ENCODE measurements at regions not wholly inside any gene's neighbourhood (a gene's known extent, or its start where the extent isn't known, plus 50 kb on each side); places are given as distances from the start of the nearest gene placed in this dataset.
"Not testable (repeated sequence)": the region's sequence is repeated elsewhere in the genome, so short reads cannot be mapped to it uniquely, and the experiment has no call there.

DNA sequence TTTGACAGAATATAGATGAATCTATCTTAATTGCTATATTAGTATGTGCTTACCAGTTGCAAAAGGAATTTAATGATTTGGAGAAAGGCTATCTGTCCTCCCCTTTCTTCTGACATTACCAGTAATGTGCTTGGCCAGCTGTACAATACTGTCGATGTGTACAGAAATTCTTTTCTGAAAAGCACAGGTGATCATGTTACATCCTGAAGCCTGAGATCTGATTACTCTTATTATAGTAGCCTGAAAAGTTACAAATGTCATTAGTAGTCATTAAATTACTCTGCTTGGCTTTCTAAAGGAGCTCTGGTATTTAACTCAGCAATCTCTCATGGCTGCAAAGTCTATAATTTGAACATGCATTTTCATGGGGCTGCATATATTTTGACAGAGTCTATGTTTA, 209.8 kb downstream of the PTPRC start:
- DNase-seq (ENCODE audit: low spot score in 2 of 2) (no peak), ATAC-seq (no peak)
- Mint-ChIP-seq H3K27ac (no peak overlapping the region), H3K36me3 (no peaks in the 10 kb centered on the region), H3K9me3 (no peaks in the 10 kb centered on the region), H3K4me3 (no peak overlapping the region), H3K4me1 (no peaks in the 10 kb centered on the region)

DNA sequence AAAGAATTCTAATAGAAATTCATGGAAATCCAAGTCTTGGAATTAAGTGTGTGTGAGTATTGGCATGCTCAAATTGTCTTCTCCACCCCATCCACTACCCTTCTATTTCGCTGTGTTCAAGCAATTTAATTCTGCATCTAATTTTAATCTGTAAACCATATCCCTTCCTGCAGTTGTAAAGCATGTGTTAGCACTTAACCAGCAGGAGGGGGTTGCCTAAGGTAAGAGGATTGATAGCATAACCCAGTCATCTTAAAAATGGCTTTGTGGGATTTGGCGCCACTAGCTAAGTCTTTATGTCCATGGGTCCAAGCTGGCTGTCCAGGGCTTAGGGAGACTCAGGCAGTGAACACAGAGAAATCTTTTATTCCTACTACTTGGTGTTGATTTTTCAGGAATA, 210.3 kb downstream of the PTPRC start:
- no peaks in the 10 kb centered on the region for H3K9me3 Mint-ChIP-seq
- no peak for ATAC-seq
- H3K4me3 Mint-ChIP-seq: no peak overlapping the region
- no peaks in the 10 kb centered on the region for H3K4me1 Mint-ChIP-seq
- no peak for DNase-seq (ENCODE audit: low spot score in 2 of 2)
- no peaks in the 10 kb centered on the region for H3K36me3 Mint-ChIP-seq
- H3K27ac Mint-ChIP-seq: no peak overlapping the region

GRCh38 chr1:198850196-198850595, 211.4 kb downstream of the PTPRC start:
- no peak for ATAC-seq
- Mint-ChIP-seq H3K4me1 (no peaks in the 10 kb centered on the region), H3K4me3 (no peak overlapping the region), H3K36me3 (no peaks in the 10 kb centered on the region), H3K27ac (no peak overlapping the region), H3K9me3 (no peaks in the 10 kb centered on the region)
- no peak for DNase-seq (ENCODE audit: low spot score in 2 of 2)

DNA sequence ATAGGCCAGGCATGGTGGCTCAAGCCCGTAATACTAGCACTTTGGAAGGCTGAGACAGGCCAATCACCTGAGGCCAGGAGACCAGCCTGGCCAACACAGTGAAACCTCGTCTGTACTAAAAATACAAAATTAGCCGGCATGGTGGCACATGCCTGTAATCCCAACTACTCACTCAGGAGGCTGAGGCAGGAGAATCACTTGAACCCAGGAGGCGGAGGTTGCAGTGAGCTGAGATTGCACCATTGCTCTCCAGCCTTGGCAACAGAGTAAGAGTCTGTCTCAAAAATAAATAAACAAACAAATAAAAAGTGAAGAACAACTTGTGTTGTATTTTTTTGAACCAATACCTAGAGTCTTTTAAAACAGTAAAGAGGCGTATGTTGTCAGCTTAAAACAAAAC, 212.1 kb downstream of the PTPRC start:
- not testable (repeated sequence) for H3K4me3 Mint-ChIP-seq, H3K27ac Mint-ChIP-seq

DNA sequence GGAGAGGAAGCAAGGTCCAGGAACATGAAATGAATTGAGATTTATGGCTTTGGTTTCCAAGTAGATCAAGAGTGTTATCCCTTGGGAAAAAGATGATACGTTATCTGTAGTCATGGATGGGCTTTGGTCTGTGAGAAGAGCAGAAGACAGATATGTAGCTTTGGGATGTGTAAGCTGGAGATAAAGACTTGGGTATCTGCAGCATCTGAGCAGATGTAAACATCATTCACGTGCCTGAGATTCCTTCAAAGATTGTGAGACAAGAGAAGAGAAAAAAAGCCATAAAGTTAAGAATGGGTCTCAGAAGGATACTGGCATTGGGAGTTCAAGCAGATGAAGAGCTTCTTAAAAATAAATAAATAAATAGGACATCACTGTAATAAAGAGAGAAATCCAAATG, 217.8 kb downstream of the PTPRC start:
- H3K27ac Mint-ChIP-seq: no peak overlapping the region
- no peaks in the 10 kb centered on the region for H3K36me3 Mint-ChIP-seq
- no peaks in the 10 kb centered on the region for H3K4me1 Mint-ChIP-seq
- H3K4me3 Mint-ChIP-seq: no peak overlapping the region
- DNase-seq (ENCODE audit: low spot score in 2 of 2): no peak
- ATAC-seq: no peak
- H3K9me3 Mint-ChIP-seq: no peaks in the 10 kb centered on the region

More for the DNA sequence above, 212.1 kb downstream of the PTPRC start:
- DNase-seq (ENCODE audit: low spot score in 2 of 2); H3K9me3 Mint-ChIP-seq; H3K4me1 Mint-ChIP-seq; ATAC-seq; H3K36me3 Mint-ChIP-seq: not testable (repeated sequence)

GRCh38 chr1:198858033-198858432, 219.2 kb downstream of the PTPRC start:
- H3K9me3 Mint-ChIP-seq: no peaks in the 10 kb centered on the region
- H3K4me3 Mint-ChIP-seq: no peak overlapping the region
- ATAC-seq (no peak), DNase-seq (ENCODE audit: low spot score in 2 of 2) (no peak)
- H3K4me1 Mint-ChIP-seq: no peaks in the 10 kb centered on the region
- H3K27ac Mint-ChIP-seq: no peak overlapping the region
- no peaks in the 10 kb centered on the region for H3K36me3 Mint-ChIP-seq

DNA sequence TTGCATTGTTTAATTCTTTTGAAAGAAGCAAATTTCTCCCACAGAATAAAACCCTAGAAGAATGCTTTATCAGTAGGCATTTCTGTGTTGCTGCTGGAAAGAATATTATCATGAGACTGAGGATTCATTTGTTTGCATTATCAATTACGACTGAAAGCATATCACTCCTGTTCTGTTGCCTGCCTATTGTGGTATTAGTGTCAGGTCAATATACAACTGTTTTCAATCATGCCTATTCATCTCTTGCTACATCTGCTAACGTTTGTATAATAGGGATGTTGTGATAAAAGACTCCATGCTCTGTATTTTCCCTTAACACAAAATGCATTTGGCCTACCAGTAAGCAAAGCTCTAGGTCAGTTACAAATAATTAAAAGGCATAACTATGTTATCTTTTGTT, 221.5 kb downstream of the PTPRC start:
- no peaks in the 10 kb centered on the region for H3K4me1 Mint-ChIP-seq
- ATAC-seq: no peak
- no peaks in the 10 kb centered on the region for H3K36me3 Mint-ChIP-seq
- no peak overlapping the region for H3K27ac Mint-ChIP-seq
- H3K4me3 Mint-ChIP-seq: no peak overlapping the region
- H3K9me3 Mint-ChIP-seq: no peaks in the 10 kb centered on the region
- no peak for DNase-seq (ENCODE audit: low spot score in 2 of 2)

- DNase-seq (ENCODE audit: low spot score in 2 of 2) (no peak), ATAC-seq (no peak)
- Mint-ChIP-seq H3K9me3 (no peaks in the 10 kb centered on the region), H3K4me1 (no peaks in the 10 kb centered on the region), H3K27ac (no peak overlapping the region), H3K4me3 (no peak overlapping the region), H3K36me3 (no peaks in the 10 kb centered on the region)
Measured at GRCh38 chr1:198861636-198862035, 222.8 kb downstream of the PTPRC start.

DNA sequence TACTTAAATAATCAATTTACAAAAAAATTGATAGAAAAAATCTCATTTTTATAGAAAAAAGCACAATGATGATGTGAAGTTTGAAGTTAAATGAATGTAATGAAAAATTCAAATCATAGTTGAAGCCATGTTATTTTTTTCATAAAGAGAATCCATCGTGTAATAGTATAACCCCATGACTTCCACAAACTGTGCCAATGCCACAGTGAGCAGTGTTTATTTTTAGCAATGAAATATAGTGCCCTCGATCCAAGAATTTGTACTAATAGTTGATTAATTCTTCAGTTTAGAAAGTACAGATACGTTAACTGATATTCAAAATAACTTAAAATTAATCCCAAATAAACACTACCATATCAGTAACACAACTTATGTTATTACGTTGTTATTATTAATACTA, 225.9 kb downstream of the PTPRC start:
- no peaks in the 10 kb centered on the region for H3K4me1 Mint-ChIP-seq
- ATAC-seq: no peak

GRCh38 chr1:198865319-198865718, 226.5 kb downstream of the PTPRC start:
- no peaks in the 10 kb centered on the region for H3K4me1 Mint-ChIP-seq
- no peaks in the 10 kb centered on the region for H3K36me3 Mint-ChIP-seq
- DNase-seq (ENCODE audit: low spot score in 2 of 2) (no peak), ATAC-seq (no peak)
- no peak overlapping the region for H3K4me3 Mint-ChIP-seq
- H3K27ac Mint-ChIP-seq: no peak overlapping the region
- H3K9me3 Mint-ChIP-seq: no peaks in the 10 kb centered on the region

More for the DNA sequence above, 225.9 kb downstream of the PTPRC start:
- no peaks in the 10 kb centered on the region for H3K36me3 Mint-ChIP-seq
- no peaks in the 10 kb centered on the region for H3K9me3 Mint-ChIP-seq
- H3K27ac Mint-ChIP-seq: no peak overlapping the region
- no peak overlapping the region for H3K4me3 Mint-ChIP-seq
- no peak for DNase-seq (ENCODE audit: low spot score in 2 of 2)

- Mint-ChIP-seq H3K4me3 (no peak overlapping the region), H3K36me3 (no peaks in the 10 kb centered on the region), H3K27ac (no peak overlapping the region), H3K9me3 (no peaks in the 10 kb centered on the region), H3K4me1 (no peaks in the 10 kb centered on the region)
- ATAC-seq (no peak), DNase-seq (ENCODE audit: low spot score in 2 of 2) (no peak)
Measured at GRCh38 chr1:198867182-198867581, 228.3 kb downstream of the PTPRC start.

DNA sequence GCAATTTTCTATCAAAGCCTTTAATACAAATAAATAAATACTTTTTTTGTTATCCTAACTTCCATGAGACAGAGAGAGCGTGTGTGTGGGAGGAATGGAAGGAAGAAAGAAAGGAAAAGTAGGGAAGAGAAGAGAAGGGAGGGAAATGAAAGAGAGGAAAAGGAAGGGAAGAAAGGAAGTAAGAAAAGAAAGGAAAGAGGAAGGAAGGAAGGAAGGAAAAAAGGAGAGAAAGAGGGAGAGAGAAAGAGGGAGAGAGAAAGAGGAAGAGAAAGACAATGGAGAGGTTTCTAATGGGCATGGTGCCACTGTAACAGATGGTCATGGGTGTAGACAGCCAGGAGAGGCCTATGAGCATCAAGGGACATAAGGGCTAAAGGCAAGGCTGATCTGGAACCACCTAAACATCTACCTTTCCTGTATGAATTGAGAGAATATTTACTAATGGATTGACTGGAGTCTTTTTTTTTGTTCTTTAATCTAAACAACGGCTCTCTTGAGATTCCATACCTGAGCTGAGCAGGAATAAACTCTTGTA, 234.9 kb downstream of the PTPRC start:
- Mint-ChIP-seq H3K36me3 (no peaks in the 10 kb centered on the region), H3K9me3 (no peaks in the 10 kb centered on the region)

GRCh38 chr1:198876371-198876871, 237.6 kb downstream of the PTPRC start:
- DNase-seq (ENCODE audit: low spot score in 2 of 2): no peak
- H3K4me1 Mint-ChIP-seq: no peaks in the 10 kb centered on the region
- no peak overlapping the region for H3K4me3 Mint-ChIP-seq
- no peak for ATAC-seq
- H3K36me3 Mint-ChIP-seq: no peaks in the 10 kb centered on the region
- no peak overlapping the region for H3K27ac Mint-ChIP-seq
- H3K9me3 Mint-ChIP-seq: no peaks in the 10 kb centered on the region

More for the DNA sequence above, 234.9 kb downstream of the PTPRC start:
- Mint-ChIP-seq H3K4me3 (no peak overlapping the region), H3K4me1 (no peaks in the 10 kb centered on the region), H3K27ac (no peak overlapping the region)
- no peak for ATAC-seq
- no peak for DNase-seq (ENCODE audit: low spot score in 2 of 2)

DNA sequence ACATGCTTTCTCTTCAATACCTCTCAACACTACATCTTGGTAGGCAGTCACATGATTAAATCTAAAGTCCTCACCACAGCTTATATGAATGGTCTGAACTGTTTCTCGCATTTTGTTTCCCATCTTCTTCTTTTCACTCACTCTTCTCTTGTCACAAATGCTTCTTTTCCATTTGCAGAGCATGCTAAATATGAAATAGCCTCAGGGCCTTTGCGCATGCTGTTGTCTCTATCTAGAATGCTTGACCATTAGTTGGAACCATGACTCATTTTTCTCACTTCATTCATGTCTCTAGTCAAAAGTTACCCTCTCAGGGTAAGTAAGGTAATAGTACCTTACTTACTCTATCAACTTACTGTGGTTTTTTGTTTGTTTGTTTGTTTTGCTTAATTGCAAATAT, 239.7 kb downstream of the PTPRC start:
- H3K36me3 Mint-ChIP-seq: no peaks in the 10 kb centered on the region

DNA sequence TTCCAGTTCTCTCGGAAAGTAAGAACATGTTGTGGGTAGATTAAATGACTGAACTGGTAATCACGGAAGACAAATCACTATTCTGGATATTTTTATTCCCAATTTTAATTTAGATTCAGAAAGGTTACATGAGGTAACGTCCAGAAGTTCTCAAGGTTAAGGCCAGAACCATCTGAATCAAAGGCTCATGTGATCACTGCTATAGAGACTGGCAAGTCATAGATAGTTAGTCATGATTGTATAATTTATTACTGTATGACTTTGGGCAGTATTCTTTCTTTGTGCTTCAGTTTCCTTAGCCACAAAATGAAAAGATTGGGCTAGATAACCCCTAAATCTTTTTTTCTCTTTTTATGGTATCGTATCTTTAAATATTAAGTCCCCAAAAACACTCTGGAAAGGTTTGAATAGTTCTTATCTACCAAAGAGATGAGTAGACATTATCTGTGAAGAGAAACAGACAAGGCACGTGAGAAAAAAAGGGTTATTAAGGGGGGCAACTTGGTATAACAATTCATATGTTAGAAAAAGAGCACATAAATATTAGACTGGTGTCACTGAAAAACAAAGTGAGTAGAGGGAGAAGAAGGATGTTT, 241.0 kb downstream of the PTPRC start:
- H3K4me3 Mint-ChIP-seq: no peak overlapping the region
- no peak overlapping the region for H3K27ac Mint-ChIP-seq
- H3K4me1 Mint-ChIP-seq: no peaks in the 10 kb centered on the region
- no peaks in the 10 kb centered on the region for H3K36me3 Mint-ChIP-seq
- DNase-seq (ENCODE audit: low spot score in 2 of 2) (no peak), ATAC-seq (no peak)
- no peaks in the 10 kb centered on the region for H3K9me3 Mint-ChIP-seq

More for the DNA sequence above, 239.7 kb downstream of the PTPRC start:
- Mint-ChIP-seq H3K4me1 (no peaks in the 10 kb centered on the region), H3K4me3 (no peak overlapping the region), H3K27ac (no peak overlapping the region), H3K9me3 (no peaks in the 10 kb centered on the region)
- ATAC-seq (no peak), DNase-seq (ENCODE audit: low spot score in 2 of 2) (no peak)

DNA sequence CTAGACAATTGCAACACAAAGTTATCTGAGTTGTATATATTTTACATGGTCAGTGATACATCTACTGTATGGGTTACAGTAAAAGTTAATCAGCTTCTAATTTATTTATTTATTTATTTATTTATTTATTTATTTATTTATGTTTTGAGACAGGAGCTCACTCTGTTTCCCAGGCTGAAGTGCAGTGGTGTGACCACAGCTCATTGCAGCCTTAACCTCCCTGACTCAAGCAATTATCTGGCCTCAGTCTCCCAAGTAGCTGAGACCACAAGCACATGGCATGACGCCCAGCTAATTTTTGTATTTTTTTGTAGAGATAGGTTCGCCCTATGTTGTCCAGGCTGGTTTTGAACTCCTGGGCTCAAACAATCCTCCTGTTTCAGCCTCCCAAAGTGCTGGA, 241.6 kb downstream of the PTPRC start:
- no peak overlapping the region for H3K4me3 Mint-ChIP-seq
- no peak overlapping the region for H3K27ac Mint-ChIP-seq
- no peak for ATAC-seq
- no peaks in the 10 kb centered on the region for H3K36me3 Mint-ChIP-seq
- H3K9me3 Mint-ChIP-seq: no peaks in the 10 kb centered on the region
- no peaks in the 10 kb centered on the region for H3K4me1 Mint-ChIP-seq
- DNase-seq (ENCODE audit: low spot score in 2 of 2): no peak

All from stimulated activated effector memory CD8-positive, alpha-beta T cell treated with anti-CD3 and anti-CD28 coated beads, Interleukin-12 subunit alpha, Interleukin-12 subunit beta, amount 100 ng/mL, for 72 hours (primary cell).